ENCODE measurements at regions not wholly inside any gene's neighbourhood (a gene's known extent, or its start where the extent isn't known, plus 50 kb on each side); places are given as distances from the start of the nearest gene placed in this dataset.

DNA sequence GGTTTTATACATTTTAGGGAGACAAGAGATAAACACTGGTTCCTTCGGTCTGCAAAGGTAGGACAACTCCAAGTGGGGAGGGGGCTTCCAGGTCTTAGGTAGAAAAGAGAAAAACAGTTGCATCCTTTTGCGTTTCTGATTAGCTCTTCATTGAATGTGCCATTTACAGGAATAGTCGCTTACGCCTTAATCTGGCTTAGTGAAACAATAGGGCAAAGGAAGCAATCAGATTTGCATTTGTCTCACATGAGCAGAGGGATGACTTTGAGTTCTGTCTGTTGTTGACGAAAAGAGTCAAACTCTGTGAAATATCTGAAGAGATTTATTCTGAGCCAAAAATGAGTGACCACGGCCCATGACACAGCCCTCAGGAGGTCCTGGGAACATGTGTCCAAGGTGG, 166.0 kb upstream of the ATP10A start:
- TF ChIP-seq, protein P1, sequence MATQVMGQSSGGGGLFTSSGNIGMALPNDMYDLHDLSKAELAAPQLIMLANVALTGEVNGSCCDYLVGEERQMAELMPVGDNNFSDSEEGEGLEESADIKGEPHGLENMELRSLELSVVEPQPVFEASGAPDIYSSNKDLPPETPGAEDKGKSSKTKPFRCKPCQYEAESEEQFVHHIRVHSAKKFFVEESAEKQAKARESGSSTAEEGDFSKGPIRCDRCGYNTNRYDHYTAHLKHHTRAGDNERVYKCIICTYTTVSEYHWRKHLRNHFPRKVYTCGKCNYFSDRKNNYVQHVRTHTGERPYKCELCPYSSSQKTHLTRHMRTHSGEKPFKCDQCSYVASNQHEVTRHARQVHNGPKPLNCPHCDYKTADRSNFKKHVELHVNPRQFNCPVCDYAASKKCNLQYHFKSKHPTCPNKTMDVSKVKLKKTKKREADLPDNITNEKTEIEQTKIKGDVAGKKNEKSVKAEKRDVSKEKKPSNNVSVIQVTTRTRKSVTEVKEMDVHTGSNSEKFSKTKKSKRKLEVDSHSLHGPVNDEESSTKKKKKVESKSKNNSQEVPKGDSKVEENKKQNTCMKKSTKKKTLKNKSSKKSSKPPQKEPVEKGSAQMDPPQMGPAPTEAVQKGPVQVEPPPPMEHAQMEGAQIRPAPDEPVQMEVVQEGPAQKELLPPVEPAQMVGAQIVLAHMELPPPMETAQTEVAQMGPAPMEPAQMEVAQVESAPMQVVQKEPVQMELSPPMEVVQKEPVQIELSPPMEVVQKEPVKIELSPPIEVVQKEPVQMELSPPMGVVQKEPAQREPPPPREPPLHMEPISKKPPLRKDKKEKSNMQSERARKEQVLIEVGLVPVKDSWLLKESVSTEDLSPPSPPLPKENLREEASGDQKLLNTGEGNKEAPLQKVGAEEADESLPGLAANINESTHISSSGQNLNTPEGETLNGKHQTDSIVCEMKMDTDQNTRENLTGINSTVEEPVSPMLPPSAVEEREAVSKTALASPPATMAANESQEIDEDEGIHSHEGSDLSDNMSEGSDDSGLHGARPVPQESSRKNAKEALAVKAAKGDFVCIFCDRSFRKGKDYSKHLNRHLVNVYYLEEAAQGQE (IDR thresholded peaks at IDR 0.05; ENCODE audit: insufficient read depth in 1 of 2, low read depth in 2 of 2, low read length in 2 of 2) = no peak
- TF ChIP-seq POLR2AphosphoS5 (IDR thresholded peaks at IDR 0.05; ENCODE audit: low read depth, low read length) = no peak
- no peak for TF ChIP-seq FOXP2 (optimal IDR thresholded peaks at IDR 0.05; ENCODE audit: borderline replicate concordance, extremely low read depth, extremely low read length, insufficient read depth)
- no peak for TF ChIP-seq SIN3A (IDR thresholded peaks at IDR 0.05; ENCODE audit: borderline replicate concordance, insufficient read depth, low read length)
- TF ChIP-seq TAF1 (IDR thresholded peaks at IDR 0.05; ENCODE audit: borderline replicate concordance, insufficient read depth, low read length) = no peak

GRCh38 chr15:26028086-26028740, 165.1 kb upstream of the ATP10A start:
- TF ChIP-seq POLR2AphosphoS5 (IDR thresholded peaks at IDR 0.05; ENCODE audit: low read depth, low read length) = no peak
- TF ChIP-seq, protein P1 (IDR thresholded peaks at IDR 0.05; ENCODE audit: insufficient read depth in 1 of 2, low read depth in 2 of 2, low read length in 2 of 2) = no peak
- TF ChIP-seq FOXP2 (optimal IDR thresholded peaks at IDR 0.05; ENCODE audit: borderline replicate concordance, extremely low read depth, extremely low read length, insufficient read depth) = no peak
- no peak for TF ChIP-seq TAF1 (IDR thresholded peaks at IDR 0.05; ENCODE audit: borderline replicate concordance, insufficient read depth, low read length)
- TF ChIP-seq SIN3A (IDR thresholded peaks at IDR 0.05; ENCODE audit: borderline replicate concordance, insufficient read depth, low read length) = no peak

GRCh38 chr15:26024241-26024640, 161.1 kb upstream of the ATP10A start:
- TF ChIP-seq FOXP2 (optimal IDR thresholded peaks at IDR 0.05; ENCODE audit: borderline replicate concordance, extremely low read depth, extremely low read length, insufficient read depth) (no peak), POLR2AphosphoS5 (IDR thresholded peaks at IDR 0.05; ENCODE audit: low read depth, low read length) (no peak), SIN3A (IDR thresholded peaks at IDR 0.05; ENCODE audit: borderline replicate concordance, insufficient read depth, low read length) (no peak), TAF1 (IDR thresholded peaks at IDR 0.05; ENCODE audit: borderline replicate concordance, insufficient read depth, low read length) (no peak)
- TF ChIP-seq, protein P1 (IDR thresholded peaks at IDR 0.05; ENCODE audit: insufficient read depth in 1 of 2, low read depth in 2 of 2, low read length in 2 of 2) = no peak

- TF ChIP-seq FOXP2 (optimal IDR thresholded peaks at IDR 0.05; ENCODE audit: borderline replicate concordance, extremely low read depth, extremely low read length, insufficient read depth) (no peak), SIN3A (IDR thresholded peaks at IDR 0.05; ENCODE audit: borderline replicate concordance, insufficient read depth, low read length) (no peak), POLR2AphosphoS5 (IDR thresholded peaks at IDR 0.05; ENCODE audit: low read depth, low read length) (no peak), TAF1 (IDR thresholded peaks at IDR 0.05; ENCODE audit: borderline replicate concordance, insufficient read depth, low read length) (no peak)
- TF ChIP-seq, protein P1 (IDR thresholded peaks at IDR 0.05; ENCODE audit: insufficient read depth in 1 of 2, low read depth in 2 of 2, low read length in 2 of 2) = no peak
Measured at GRCh38 chr15:26023691-26024090, 160.6 kb upstream of the ATP10A start.
